ENCODE measurements at regions not wholly inside any gene's neighbourhood (a gene's known extent, or its start where the extent isn't known, plus 50 kb on each side); places are given as distances from the start of the nearest gene placed in this dataset.

DNA sequence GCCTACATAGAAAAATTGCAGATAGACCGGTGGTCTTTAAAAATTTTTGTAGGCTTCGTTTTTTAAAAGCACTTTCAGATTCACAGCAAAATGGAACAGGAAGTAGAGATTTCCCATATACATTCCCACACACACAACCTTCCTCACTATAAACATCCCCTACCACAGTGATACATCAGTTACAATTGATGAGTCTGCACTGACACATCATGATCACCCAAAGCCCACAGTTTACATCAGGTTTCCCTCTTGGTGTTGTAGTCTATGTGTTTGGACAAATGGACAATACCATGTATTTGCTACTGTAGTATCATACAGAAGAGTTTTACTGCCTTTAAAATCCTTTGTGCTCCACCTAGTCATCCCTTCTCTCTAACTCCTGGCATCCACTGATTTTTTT is 113.9 kb upstream of the ADAMTS18 start (continued):
- no peak for TF ChIP-seq HDAC2 (IDR thresholded peaks at IDR 0.05; ENCODE audit: borderline replicate concordance in 1 of 2, low read depth in 2 of 2, low read length in 2 of 2)
- TF ChIP-seq SP2 (IDR thresholded peaks at IDR 0.05; ENCODE audit: low read length), result no peak

All from H1 (cell line).